ENCODE measurements at regions not wholly inside any gene's neighbourhood (a gene's known extent, or its start where the extent isn't known, plus 50 kb on each side); places are given as distances from the start of the nearest gene placed in this dataset.
"Not testable (repeated sequence)": the region's sequence is repeated elsewhere in the genome, so short reads cannot be mapped to it uniquely, and the experiment has no call there.

DNA sequence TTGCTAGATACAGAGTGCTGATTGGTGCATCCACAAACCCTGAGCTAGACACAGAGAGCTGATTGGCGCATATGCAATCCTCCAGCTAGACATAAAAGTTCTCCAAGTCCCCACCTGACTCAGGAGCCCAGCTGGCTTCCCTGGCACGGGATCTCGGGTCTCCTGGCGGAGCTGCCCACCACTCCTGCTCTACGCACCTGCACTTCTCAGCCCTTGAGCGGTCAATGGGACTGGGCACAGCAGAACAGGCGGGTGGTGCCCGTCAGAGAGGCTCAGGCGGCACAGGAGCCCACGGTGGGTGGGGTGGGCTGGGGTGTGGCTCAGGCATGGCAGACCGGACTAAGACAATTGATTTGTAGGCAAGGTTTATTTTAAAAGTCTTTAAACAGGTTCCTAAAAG is 1365.5 kb downstream of the FAM181B start:
- no peak for DNase-seq

DNA sequence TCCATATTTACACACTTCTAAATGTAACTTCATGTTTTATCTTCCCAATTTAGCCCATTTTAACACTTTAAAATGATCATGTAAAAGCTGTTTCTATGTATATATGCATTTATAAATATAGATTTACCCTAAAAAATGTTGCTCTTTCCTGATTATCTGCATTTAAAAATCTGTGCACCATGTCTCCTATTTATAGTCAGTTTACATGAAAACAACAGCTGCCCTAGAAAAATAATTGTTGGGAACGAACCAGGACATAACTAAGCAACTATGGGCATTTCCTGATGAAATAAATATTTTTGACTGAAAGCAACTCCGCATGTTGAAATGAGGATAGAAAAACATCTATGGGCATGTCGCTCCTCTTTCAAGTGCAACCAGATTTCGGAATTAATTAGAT is 1368.2 kb downstream of the FAM181B start:
- no peak for DNase-seq

- DNase-seq = no peak
These were observed 1374.2 kb downstream of the FAM181B start for GRCh38 chr11:81359476-81359875.

GRCh38 chr11:81345609-81346008 is 1388.1 kb downstream of the FAM181B start:
- DNase-seq = no peak

DNA sequence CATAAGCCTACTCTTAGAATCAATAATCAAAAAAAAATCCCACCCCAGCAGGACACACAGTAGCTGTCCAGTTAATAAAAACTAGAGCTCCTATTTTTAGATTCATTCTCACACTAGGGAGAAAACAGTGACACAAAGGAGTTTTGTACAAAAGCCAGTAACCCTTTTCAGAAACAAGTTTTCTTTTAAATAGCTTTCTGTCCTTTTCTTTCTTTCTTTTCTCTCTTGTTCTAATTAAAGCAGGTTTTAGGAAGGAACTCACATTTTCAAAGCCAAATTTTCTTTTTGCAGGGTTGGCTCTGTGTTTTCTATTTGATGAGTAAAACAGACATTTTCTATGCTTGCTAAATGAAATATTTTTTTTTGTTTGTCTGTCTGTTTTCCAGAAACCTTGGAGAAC is 1390.7 kb downstream of the FAM181B start:
- no peak for DNase-seq

DNA sequence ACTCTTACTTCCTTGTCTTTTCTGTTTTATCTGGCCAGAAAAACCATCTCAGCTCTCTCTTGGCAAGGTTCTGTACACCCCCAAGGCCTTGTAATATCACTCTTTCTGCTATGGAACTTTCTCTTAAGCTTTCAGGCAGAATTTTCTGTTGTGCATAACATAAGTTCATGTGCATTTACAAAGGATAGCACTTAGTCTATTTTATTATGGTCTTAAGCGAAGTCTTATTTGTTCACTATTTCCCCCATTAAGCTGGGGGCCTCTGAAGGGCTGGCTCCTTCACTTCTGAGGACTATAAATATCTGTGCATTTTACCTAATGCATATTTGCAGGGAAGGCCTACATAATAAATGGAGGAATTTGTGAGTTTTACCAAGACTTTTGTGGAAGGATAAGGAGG is 1393.4 kb downstream of the FAM181B start:
- no peak for DNase-seq

DNA sequence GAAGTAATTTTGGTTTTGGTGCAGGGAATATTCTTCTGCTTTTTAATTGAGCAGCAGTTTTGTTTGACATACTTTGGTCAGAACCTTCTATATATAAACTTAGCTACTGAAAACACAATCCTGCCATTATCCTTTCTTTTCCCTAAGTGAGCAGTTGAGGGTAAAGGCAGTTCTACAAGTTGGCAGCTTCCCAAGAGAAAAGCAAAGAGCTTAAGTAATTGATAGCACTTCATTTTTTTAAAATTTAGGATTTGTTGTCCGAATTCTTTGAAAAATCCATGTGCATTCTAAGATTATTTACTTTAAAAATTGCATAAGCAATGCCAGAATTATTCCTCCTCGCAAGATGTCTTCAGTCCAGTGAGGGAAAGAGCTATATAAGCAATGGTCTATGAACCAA is 1394.1 kb downstream of the FAM181B start:
- DNase-seq = no peak

- no peak for DNase-seq
These were observed 1395.9 kb downstream of the FAM181B start for GRCh38 chr11:81337756-81338155.

- no peak for DNase-seq
These were observed 1401.4 kb downstream of the FAM181B start for GRCh38 chr11:81332276-81332675.

GRCh38 chr11:81331611-81332235 is 1401.9 kb downstream of the FAM181B start:
- DNase-seq = no peak

- no peak for DNase-seq
These were observed 1402.6 kb downstream of the FAM181B start for GRCh38 chr11:81331088-81331487.

DNA sequence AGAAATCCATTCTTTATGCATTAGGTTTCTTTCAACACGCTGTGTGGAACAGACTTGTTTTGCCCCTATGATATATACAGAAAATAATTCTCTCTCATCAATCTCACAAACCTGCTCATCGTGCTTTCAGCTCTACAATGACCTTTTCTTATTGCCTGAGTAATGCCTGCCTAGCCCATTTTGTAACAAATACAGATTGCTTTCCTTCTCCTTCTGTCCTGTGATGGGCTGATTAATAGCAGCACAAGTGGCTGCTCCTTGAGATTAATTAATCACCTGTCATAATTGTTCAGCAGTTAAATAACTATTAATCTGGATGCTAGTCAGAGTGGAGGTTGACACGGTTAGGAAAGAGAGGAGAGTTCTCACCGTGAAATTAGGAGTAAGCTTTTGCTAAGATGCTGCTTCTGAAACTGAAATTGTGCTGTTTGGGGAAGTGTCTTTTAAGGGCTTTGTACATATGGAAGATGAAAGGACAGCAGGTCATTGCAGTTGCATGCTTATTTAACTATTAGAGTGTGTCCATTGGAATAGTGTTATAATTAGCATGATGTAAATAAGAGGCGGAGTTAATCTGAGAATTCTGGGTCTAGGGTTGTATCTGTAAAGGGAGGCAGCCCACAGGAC is 1430.5 kb downstream of the FAM181B start:
- no peak for DNase-seq

- DNase-seq = no peak
These were observed 1432.4 kb downstream of the FAM181B start for GRCh38 chr11:81301166-81301830.

DNA sequence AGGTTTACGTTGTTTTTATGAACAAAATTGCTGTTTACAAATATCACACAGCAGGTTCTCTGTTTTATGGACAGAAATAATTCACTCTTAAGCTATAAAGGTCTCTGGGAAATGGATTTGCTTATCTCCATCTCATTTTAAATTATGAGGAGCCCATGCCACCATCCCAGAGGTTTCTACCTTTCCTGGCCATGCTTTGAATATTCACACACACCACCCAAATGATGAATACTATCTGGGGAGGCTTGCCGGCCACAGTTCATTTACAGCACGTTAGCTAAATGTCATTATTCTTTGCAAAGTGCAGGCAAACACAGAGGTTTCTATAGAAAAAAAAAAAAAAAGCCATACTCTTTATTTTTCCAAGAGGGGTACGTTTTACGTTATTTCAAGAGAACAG is 1446.7 kb downstream of the FAM181B start:
- no peak for DNase-seq

DNA sequence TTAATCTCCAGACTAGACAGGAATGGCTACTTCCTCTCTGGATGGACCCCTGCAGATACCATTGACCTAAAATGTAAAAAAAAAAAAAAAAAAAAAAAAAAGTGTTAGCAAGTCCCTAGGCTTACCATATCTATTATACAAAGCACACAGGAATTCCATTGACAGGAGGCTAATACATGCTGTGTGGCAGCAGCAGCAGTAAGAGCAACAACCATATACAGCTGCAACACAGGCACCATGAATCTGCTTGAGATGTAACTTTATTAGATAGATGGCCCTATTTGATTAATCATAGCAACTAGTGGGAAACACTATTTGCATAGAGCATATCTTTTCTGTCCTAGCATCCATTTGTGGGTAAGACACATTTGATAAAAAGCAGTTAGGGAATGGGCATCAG is 1447.1 kb downstream of the FAM181B start:
- DNase-seq = no peak

- DNase-seq = not testable (repeated sequence)
These were observed 1453.4 kb downstream of the FAM181B start for GRCh38 chr11:81280228-81280627.

DNA sequence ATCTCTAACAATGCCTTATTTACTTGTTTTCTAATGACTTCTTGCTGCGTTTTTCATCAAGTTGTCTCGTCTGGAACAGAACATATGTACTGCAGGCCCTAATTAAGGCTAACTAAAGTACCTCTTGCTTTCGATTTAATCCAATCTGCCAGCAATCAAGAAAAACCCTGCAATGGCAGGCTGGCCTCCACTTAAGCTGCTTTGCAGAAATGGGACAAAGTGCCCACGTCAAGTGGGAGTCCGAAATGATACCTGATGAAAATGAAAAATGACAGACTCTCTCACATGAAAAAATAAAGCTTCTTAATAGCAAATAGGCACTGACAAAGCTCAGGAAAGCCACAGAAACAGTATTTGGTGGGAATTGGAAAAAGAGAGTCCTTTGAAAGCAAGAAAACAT is 1454.7 kb downstream of the FAM181B start:
- DNase-seq = no peak

- DNase-seq = no peak
These were observed 1463.0 kb downstream of the FAM181B start for GRCh38 chr11:81270686-81271085.

DNA sequence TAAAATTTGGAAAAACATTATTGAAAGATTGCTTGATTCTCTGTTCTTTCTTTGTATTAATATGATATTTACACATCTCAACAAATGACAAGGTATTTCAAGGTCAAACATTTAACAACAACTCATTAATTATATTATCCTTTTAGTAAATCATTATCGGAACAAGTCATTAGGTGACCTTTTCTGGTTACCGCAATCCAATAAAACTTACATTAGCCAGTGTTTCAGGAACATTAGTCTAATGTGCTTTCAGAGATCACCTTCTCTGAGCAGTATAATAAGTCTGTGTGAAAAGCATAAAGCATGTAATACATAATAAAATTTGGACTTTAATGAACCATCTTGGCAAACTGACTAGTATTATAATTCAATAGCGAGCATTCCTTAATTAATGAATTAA is 1466.4 kb downstream of the FAM181B start:
- DNase-seq = no peak

GRCh38 chr11:81259471-81259870 is 1474.2 kb downstream of the FAM181B start:
- DNase-seq = no peak

GRCh38 chr11:81255895-81256294 is 1477.8 kb downstream of the FAM181B start:
- DNase-seq = no peak

- DNase-seq = no peak
These were observed 1480.4 kb downstream of the FAM181B start for GRCh38 chr11:81253244-81253643.

GRCh38 chr11:81246941-81247340 is 1486.7 kb downstream of the FAM181B start:
- no peak for DNase-seq

GRCh38 chr11:81245791-81246190 is 1487.9 kb downstream of the FAM181B start:
- no peak for DNase-seq

All from DMS79 treated with DMSO at 0.1 percent for 48 hours (cell line).